ENCODE measurements at regions not wholly inside any gene's neighbourhood (a gene's known extent, or its start where the extent isn't known, plus 50 kb on each side); places are given as distances from the start of the nearest gene placed in this dataset.

GRCh38 chr2:120548627-120549608 is 186.8 kb upstream of the GLI2 start (continued):
- TF ChIP-seq KDM4A (IDR thresholded peaks at IDR 0.05; ENCODE audit: low read depth, low read length, severe bottlenecking) (no peak), YY1 (IDR thresholded peaks at IDR 0.05; ENCODE audit: low read depth, low read length) (no peak), PHF8 (conservative IDR thresholded peaks at IDR 0.05; ENCODE audit: low read depth, low read length) (no peak), TCF12 (IDR thresholded peaks at IDR 0.05; ENCODE audit: low read depth, low read length) (no peak), HDAC2 (IDR thresholded peaks at IDR 0.05; ENCODE audit: borderline replicate concordance in 1 of 2, low read depth in 2 of 2, low read length in 2 of 2) (no peak), EP300 (IDR thresholded peaks at IDR 0.05; ENCODE audit: borderline replicate concordance in 1 of 2, low read depth in 2 of 2, low read length in 2 of 2) (no peak), NRF1 (IDR thresholded peaks at IDR 0.05; ENCODE audit: low read depth, low read length) (no peak)
